ENCODE measurements at regions not wholly inside any gene's neighbourhood (a gene's known extent, or its start where the extent isn't known, plus 50 kb on each side); places are given as distances from the start of the nearest gene placed in this dataset.

DNA sequence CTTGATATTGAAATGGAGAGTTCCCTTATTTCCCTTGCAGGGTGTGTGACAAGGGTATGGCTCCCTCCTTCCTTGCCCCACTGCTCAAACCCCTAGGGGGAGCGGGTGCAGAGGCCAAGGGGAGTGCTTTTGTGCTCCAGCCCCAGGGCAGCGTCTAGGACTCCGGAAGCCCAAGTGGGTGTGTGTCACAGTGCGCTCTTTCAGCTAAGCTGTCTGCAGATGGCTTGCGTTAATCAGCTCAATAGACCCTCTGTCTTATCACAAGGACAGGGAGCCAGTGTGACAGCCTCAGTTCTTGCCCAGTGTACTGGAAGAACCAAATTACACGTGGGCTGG, 523.6 kb upstream of the LMCD1 start:
- TF ChIP-seq, protein P1, sequence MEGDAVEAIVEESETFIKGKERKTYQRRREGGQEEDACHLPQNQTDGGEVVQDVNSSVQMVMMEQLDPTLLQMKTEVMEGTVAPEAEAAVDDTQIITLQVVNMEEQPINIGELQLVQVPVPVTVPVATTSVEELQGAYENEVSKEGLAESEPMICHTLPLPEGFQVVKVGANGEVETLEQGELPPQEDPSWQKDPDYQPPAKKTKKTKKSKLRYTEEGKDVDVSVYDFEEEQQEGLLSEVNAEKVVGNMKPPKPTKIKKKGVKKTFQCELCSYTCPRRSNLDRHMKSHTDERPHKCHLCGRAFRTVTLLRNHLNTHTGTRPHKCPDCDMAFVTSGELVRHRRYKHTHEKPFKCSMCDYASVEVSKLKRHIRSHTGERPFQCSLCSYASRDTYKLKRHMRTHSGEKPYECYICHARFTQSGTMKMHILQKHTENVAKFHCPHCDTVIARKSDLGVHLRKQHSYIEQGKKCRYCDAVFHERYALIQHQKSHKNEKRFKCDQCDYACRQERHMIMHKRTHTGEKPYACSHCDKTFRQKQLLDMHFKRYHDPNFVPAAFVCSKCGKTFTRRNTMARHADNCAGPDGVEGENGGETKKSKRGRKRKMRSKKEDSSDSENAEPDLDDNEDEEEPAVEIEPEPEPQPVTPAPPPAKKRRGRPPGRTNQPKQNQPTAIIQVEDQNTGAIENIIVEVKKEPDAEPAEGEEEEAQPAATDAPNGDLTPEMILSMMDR (IDR thresholded peaks at IDR 0.05; ENCODE audit: low read depth, low read length): no peak
- no peak for TF ChIP-seq POLR2A (IDR thresholded peaks at IDR 0.05; ENCODE audit: extremely low read depth, insufficient read length)

Measured in NB4 (cell line).